ENCODE measurements at regions not wholly inside any gene's neighbourhood (a gene's known extent, or its start where the extent isn't known, plus 50 kb on each side); places are given as distances from the start of the nearest gene placed in this dataset.

DNA sequence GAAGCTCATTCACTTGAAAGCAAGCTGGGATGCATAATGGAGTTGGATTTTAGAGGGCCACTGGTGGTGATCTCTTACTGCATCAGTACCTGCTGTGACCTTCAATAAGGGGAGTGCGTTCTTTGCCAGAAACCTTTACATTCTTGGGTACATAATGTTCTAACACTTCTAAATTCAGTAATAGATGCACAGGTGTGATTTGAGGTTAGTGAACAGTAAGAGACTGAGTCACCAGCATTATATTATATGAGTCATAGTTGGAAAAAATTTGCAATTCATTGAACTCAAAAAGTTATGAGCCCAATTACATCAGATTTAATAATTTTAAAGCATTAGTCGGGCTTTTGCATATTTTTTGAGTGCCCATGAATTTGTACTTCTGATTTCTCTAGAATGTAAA lies 803.3 kb downstream of the ADCYAP1 start:
- no peak for DNase-seq
- H3K27ac ChIP-seq: no peak overlapping the region
- H4K20me1 ChIP-seq (ENCODE audit: insufficient read depth): no peaks in the 10 kb centered on the region
- WGBS, 2 experiments (ENCODE audit: low coverage in 1 of 2, low lambda C conversion rate in 2 of 2, missing lambda C conversion rate in 2 of 2): 25 to 29% methylated on average over 2 of the region's 2 CpGs
- H3K27me3 ChIP-seq (replicated peaks; ENCODE audit: insufficient read depth): no peaks in the 10 kb centered on the region
- no peaks in the 10 kb centered on the region for H3K79me2 ChIP-seq (ENCODE audit: insufficient read depth)
- H2AFZ ChIP-seq: no peak overlapping the region
- TF ChIP-seq EZH2phosphoT487 (IDR thresholded peaks at IDR 0.05; ENCODE audit: insufficient read depth, low read depth) (no peak), EZH2 (IDR thresholded peaks at IDR 0.05; ENCODE audit: insufficient read depth, poor library complexity, severe bottlenecking) (no peak)
- H3F3A ChIP-seq (ENCODE audit: insufficient read depth): no peaks in the 10 kb centered on the region
- H3K9me3 ChIP-seq (ENCODE audit: low read depth): no peaks in the 10 kb centered on the region
- no peak overlapping the region for H3K9ac ChIP-seq
- H3K36me3 ChIP-seq (ENCODE audit: low read depth): no peaks in the 10 kb centered on the region
- H3K4me1 ChIP-seq (ENCODE audit: insufficient read depth): no peaks in the 10 kb centered on the region
- no peak overlapping the region for H3K4me3 ChIP-seq
- no peak overlapping the region for H3K4me2 ChIP-seq (ENCODE audit: unreplicated experiment)
- H3K9me2 ChIP-seq (ENCODE audit: insufficient read depth): no peaks in the 10 kb centered on the region
- in situ Hi-C loops (cut with MboI): no loop called here

DNA sequence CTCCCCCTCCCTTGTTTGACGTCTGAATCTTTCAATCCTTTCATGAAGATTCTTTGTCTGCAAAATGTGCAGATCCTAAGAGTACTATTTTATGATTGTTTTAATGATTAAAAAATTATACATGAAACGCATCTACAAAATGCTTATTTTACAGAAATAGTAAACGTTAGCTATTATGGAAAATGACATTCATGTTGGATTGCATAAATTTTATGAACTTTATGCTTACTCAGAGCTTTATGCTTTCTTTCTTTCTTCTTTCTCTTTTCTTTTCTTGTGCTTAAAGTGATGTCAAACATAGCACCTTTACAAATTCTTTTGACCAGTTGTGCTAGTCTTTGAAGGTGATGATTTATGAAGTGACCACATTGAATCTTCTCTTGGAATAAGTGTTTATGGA lies 805.4 kb downstream of the ADCYAP1 start:
- H3K9me2 ChIP-seq (ENCODE audit: insufficient read depth): no peaks in the 10 kb centered on the region
- WGBS, 2 experiments (ENCODE audit: low coverage in 1 of 2, low lambda C conversion rate in 2 of 2, missing lambda C conversion rate in 2 of 2): 1 to 2% methylated on average over 3 of the region's 3 CpGs
- H3K9ac ChIP-seq: no peak overlapping the region
- H3K27me3 ChIP-seq (replicated peaks; ENCODE audit: insufficient read depth): no peaks in the 10 kb centered on the region
- H3K79me2 ChIP-seq (ENCODE audit: insufficient read depth): no peaks in the 10 kb centered on the region
- no peak for DNase-seq
- no peak overlapping the region for H3K4me2 ChIP-seq (ENCODE audit: unreplicated experiment)
- H3K4me1 ChIP-seq (ENCODE audit: insufficient read depth): no peaks in the 10 kb centered on the region
- no peaks in the 10 kb centered on the region for H4K20me1 ChIP-seq (ENCODE audit: insufficient read depth)
- H3K27ac ChIP-seq: no peak overlapping the region
- no peak for TF ChIP-seq EZH2phosphoT487 (IDR thresholded peaks at IDR 0.05; ENCODE audit: insufficient read depth, low read depth)
- no peak for TF ChIP-seq EZH2 (IDR thresholded peaks at IDR 0.05; ENCODE audit: insufficient read depth, poor library complexity, severe bottlenecking)
- no peak overlapping the region for H3K4me3 ChIP-seq
- no peaks in the 10 kb centered on the region for H3K9me3 ChIP-seq (ENCODE audit: low read depth)
- no peak overlapping the region for H2AFZ ChIP-seq
- H3K36me3 ChIP-seq (ENCODE audit: low read depth): no peaks in the 10 kb centered on the region
- in situ Hi-C loops (cut with MboI): no loop called here
- H3F3A ChIP-seq (ENCODE audit: insufficient read depth): no peaks in the 10 kb centered on the region

DNA sequence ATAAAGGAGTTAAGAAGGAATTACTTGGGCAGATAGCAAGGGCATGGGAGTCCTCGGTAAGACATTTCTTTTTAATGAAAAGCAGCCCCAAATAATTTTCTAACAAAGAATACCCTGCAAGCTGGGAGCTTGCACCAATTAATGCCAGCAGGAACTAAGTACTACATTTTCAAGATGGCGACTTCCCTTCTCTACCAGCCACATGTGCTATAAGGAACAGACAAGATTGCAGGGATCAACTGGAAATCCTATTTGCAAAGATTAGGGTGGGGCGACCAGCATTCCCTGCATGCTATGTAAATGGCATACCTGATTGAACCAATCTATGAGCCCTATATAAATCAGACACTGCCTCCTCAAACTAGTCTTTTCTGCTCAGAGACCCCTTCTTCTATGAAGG lies 827.5 kb downstream of the ADCYAP1 start:
- Histone ChIP-seq H3K9me2 (ENCODE audit: insufficient read depth) (no peaks in the 10 kb centered on the region), H3K27ac (no peak overlapping the region), H3K9ac (no peak overlapping the region), H3K4me3 (no peak overlapping the region), H4K20me1 (ENCODE audit: insufficient read depth) (no peaks in the 10 kb centered on the region), H3K9me3 (ENCODE audit: low read depth) (peaks cover 3% of the 10 kb centered on the region), H2AFZ (no peak overlapping the region), H3K36me3 (ENCODE audit: low read depth) (no peaks in the 10 kb centered on the region), H3K27me3 (replicated peaks; ENCODE audit: insufficient read depth) (no peaks in the 10 kb centered on the region), H3K4me1 (ENCODE audit: insufficient read depth) (no peaks in the 10 kb centered on the region), H3K79me2 (ENCODE audit: insufficient read depth) (no peaks in the 10 kb centered on the region), H3K4me2 (ENCODE audit: unreplicated experiment) (no peak overlapping the region), H3F3A (ENCODE audit: insufficient read depth) (no peaks in the 10 kb centered on the region)
- 5 to 10% methylated on average over 3 of the region's 3 CpGs for WGBS, 2 experiments (ENCODE audit: low coverage in 1 of 2, low lambda C conversion rate in 2 of 2, missing lambda C conversion rate in 2 of 2)
- no peak for DNase-seq
- in situ Hi-C loops (cut with MboI): no loop called here
- TF ChIP-seq EZH2phosphoT487 (IDR thresholded peaks at IDR 0.05; ENCODE audit: insufficient read depth, low read depth) (no peak), EZH2 (IDR thresholded peaks at IDR 0.05; ENCODE audit: insufficient read depth, poor library complexity, severe bottlenecking) (no peak)

DNA sequence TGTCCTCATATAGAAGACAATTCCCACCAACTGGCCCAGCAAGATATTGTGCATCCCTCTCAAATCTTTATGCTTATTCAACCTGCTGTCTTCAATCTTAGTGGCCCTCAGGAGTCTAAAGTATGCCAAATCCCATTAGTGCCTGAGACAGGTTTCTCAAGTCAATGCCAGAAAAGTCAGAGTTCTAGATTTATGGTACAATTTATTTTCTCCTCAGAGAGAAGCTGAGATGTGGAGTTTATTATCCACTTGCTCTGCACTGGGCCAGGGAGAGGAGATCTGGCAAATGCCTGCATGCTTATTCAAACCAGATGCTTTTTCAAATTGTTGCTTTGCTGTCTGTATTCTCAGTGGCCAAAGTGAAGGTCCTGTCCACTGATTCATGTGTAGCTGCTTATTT lies 825.2 kb downstream of the METTL4 start:
- no peaks in the 10 kb centered on the region for H3F3A ChIP-seq (ENCODE audit: insufficient read depth)
- H3K36me3 ChIP-seq (ENCODE audit: low read depth): no peaks in the 10 kb centered on the region
- no peak overlapping the region for H3K27ac ChIP-seq
- H3K4me3 ChIP-seq: no peak overlapping the region
- no peak overlapping the region for H3K4me2 ChIP-seq (ENCODE audit: unreplicated experiment)
- H3K9ac ChIP-seq: no peak overlapping the region
- no peaks in the 10 kb centered on the region for H3K4me1 ChIP-seq (ENCODE audit: insufficient read depth)
- in situ Hi-C loops (cut with MboI): no loop called here
- H2AFZ ChIP-seq: no peak overlapping the region
- H3K79me2 ChIP-seq (ENCODE audit: insufficient read depth): no peaks in the 10 kb centered on the region
- peaks cover under 1% of the 10 kb centered on the region for H3K9me3 ChIP-seq (ENCODE audit: low read depth)
- H4K20me1 ChIP-seq (ENCODE audit: insufficient read depth): no peaks in the 10 kb centered on the region
- H3K9me2 ChIP-seq (ENCODE audit: insufficient read depth): no peaks in the 10 kb centered on the region
- no peak for TF ChIP-seq EZH2phosphoT487 (IDR thresholded peaks at IDR 0.05; ENCODE audit: insufficient read depth, low read depth)
- TF ChIP-seq EZH2 (IDR thresholded peaks at IDR 0.05; ENCODE audit: insufficient read depth, poor library complexity, severe bottlenecking): no peak
- DNase-seq: no peak
- H3K27me3 ChIP-seq (replicated peaks; ENCODE audit: insufficient read depth): no peaks in the 10 kb centered on the region

DNA sequence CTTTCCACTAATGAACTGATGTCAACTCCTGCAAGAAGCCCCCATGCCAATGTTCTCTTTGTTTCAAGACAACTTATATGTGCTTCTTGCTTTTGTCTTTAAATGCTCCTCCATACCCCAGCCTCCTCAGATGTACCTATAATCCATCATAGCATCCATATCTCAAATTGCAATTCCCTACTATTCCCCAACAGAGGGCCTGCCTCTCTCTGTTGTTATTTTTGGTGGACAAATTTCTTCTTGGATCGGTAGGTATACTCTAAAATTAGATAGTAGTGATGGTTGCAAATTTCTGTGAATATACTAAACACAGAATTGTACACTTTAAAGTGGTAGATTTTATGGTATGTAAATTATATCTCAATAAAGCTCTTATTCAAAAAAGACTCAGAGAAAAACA lies 820.1 kb downstream of the METTL4 start:
- Histone ChIP-seq H2AFZ (no peak overlapping the region), H3K9ac (no peak overlapping the region), H3K4me3 (no peak overlapping the region), H4K20me1 (ENCODE audit: insufficient read depth) (no peaks in the 10 kb centered on the region), H3K4me1 (ENCODE audit: insufficient read depth) (no peaks in the 10 kb centered on the region), H3K9me3 (ENCODE audit: low read depth) (peaks cover 5% of the 10 kb centered on the region), H3F3A (ENCODE audit: insufficient read depth) (no peaks in the 10 kb centered on the region), H3K4me2 (ENCODE audit: unreplicated experiment) (no peak overlapping the region), H3K27me3 (replicated peaks; ENCODE audit: insufficient read depth) (no peaks in the 10 kb centered on the region), H3K79me2 (ENCODE audit: insufficient read depth) (no peaks in the 10 kb centered on the region), H3K9me2 (ENCODE audit: insufficient read depth) (no peaks in the 10 kb centered on the region), H3K27ac (no peak overlapping the region), H3K36me3 (ENCODE audit: low read depth) (no peaks in the 10 kb centered on the region)
- WGBS, 2 experiments (ENCODE audit: low coverage in 1 of 2, low lambda C conversion rate in 2 of 2, missing lambda C conversion rate in 2 of 2): 0 to 2% methylated on average over 1 of the region's 1 CpG
- no peak for DNase-seq
- in situ Hi-C loops (cut with MboI): no loop called here
- TF ChIP-seq EZH2 (IDR thresholded peaks at IDR 0.05; ENCODE audit: insufficient read depth, poor library complexity, severe bottlenecking) (no peak), EZH2phosphoT487 (IDR thresholded peaks at IDR 0.05; ENCODE audit: insufficient read depth, low read depth) (no peak)
